Left colon (tissue), 2 donors: ENCODE measurements at regions not wholly inside any gene's neighbourhood (a gene's known extent, or its start where the extent isn't known, plus 50 kb on each side); places are given as distances from the start of the nearest gene placed in this dataset.
"Not testable (repeated sequence)": the region's sequence is repeated elsewhere in the genome, so short reads cannot be mapped to it uniquely, and the experiment has no call there.

Source experiments
- ATAC-seq: fragments of 200-7000 bp; cut with Tn5 transposase; one replicate; pipeline ENCODE4 v1.9.1; 2020; ENCODE audit warnings: mild to moderate bottlenecking, moderate library complexity
- DNase-seq, 2 donors: peaks; one replicate each; pipeline ENCODE4 v3.0.0-alpha.2; 2020
- intact Hi-C, 2 donors: fragments of 100-400 bp; cut with DNase I in 1 of 2; cut with micrococcal nuclease in 1 of 2; formaldehyde crosslinking; loops; one replicate each; pipeline versions ENCODE4 v1.11.2 to v1.14.0; 2022; cut with DNase I, micrococcal nuclease
- donor health status: DM: no; HTN: no; CAD: no.
- donor health status: DM: yes; HTN: yes; CAD: no.

- intact Hi-C loops = no loop called here
- no peak for DNase-seq
- ATAC-seq = peak; percentile 75
Observed at GRCh38 chr15:62348623-62349022, 183.5 kb upstream of the C2CD4B start.

- intact Hi-C loops = no loop called here
- no peak for DNase-seq
- no peak for ATAC-seq
Observed at GRCh38 chr15:62352817-62353216, 187.7 kb upstream of the C2CD4B start.

GRCh38 chr15:62357431-62357830 is 192.3 kb upstream of the C2CD4B start:
- DNase-seq (no peak), ATAC-seq (no peak)
- intact Hi-C loops = no loop called here

GRCh38 chr15:62359416-62359815 is 194.3 kb upstream of the C2CD4B start:
- DNase-seq = no peak
- ATAC-seq = no peak
- intact Hi-C loops = no loop called here

- ATAC-seq (no peak), DNase-seq (no peak)
- intact Hi-C loops = no loop called here
Observed at GRCh38 chr15:62360332-62361097, 195.4 kb upstream of the C2CD4B start.

- ATAC-seq = no peak
- DNase-seq = no peak
- intact Hi-C loops = no loop called here
Observed at GRCh38 chr15:62362144-62362543, 197.1 kb upstream of the C2CD4B start.

- ATAC-seq = no peak
- no peak for DNase-seq
- intact Hi-C loops = no loop called here
Observed at GRCh38 chr15:62362608-62363007, 197.5 kb upstream of the C2CD4B start.

- no peak for DNase-seq
- ATAC-seq = no peak
- intact Hi-C loops = no loop called here
Observed at GRCh38 chr15:62363913-62364312, 198.8 kb upstream of the C2CD4B start.

- intact Hi-C loops = no loop called here
- DNase-seq (peak; percentile 55 to 80), ATAC-seq (peak; percentile 97)
Observed at GRCh38 chr15:62365795-62366442, 200.8 kb upstream of the C2CD4B start.

- intact Hi-C loops = no loop called here
Observed at GRCh38 chr15:62369454-62369853, 204.4 kb upstream of the C2CD4B start.

GRCh38 chr15:62371683-62372082 is 206.6 kb upstream of the C2CD4B start:
- intact Hi-C loops, DNase-seq, ATAC-seq: not testable (repeated sequence)

More at GRCh38 chr15:62369454-62369853, 204.4 kb upstream of the C2CD4B start:
- DNase-seq = no peak
- ATAC-seq = no peak

GRCh38 chr15:62377736-62378480 is 212.8 kb upstream of the C2CD4B start:
- intact Hi-C loops = no loop called here
- ATAC-seq = no peak
- no peak for DNase-seq

- intact Hi-C loops = no loop called here
- peak; percentile 77 for ATAC-seq
- no peak for DNase-seq
Observed at GRCh38 chr15:62378772-62379498, 213.8 kb upstream of the C2CD4B start.

GRCh38 chr15:62380011-62380410 is 214.9 kb upstream of the C2CD4B start:
- DNase-seq = no peak
- intact Hi-C loops = no loop called here
- no peak for ATAC-seq

- ATAC-seq (no peak), DNase-seq (no peak)
- intact Hi-C loops = no loop called here
Observed at GRCh38 chr15:62382046-62382445, 217.0 kb upstream of the C2CD4B start.

GRCh38 chr15:62389885-62390790 is 225.1 kb upstream of the C2CD4B start, which contains the start of gene TLN2:
TLN2 (plus strand) TSS chr15:62390550.
- DNase-seq = peak; percentile 61 to 78
- intact Hi-C loops = no loop called here
- peak; percentile 81 for ATAC-seq

- intact Hi-C loops = no loop called here
- ATAC-seq (peak; percentile 50), DNase-seq (peak; percentile 34 to 62)
Observed at GRCh38 chr15:62390791-62391640, 225.9 kb upstream of the C2CD4B start.
